C4-2B (cell line): ENCODE measurements at regions not wholly inside any gene's neighbourhood (a gene's known extent, or its start where the extent isn't known, plus 50 kb on each side); places are given as distances from the start of the nearest gene placed in this dataset.

Source experiments
- H3K27ac ChIP-seq: fragments of 450-650 bp; 2 replicates; pipeline ENCODE4 v1.5.1; 2017
- ZFX ChIP-seq: fragments of 450-650 bp; IDR thresholded peaks from 2 replicates; pipeline ENCODE4 v1.6.1; 2017
- TF ChIP-seq, protein P1 (sequence below): fragments of 450-650 bp; conservative IDR thresholded peaks from 2 replicates; pipeline ENCODE4 v1.5.1; 2017; ENCODE audit warnings: mild to moderate bottlenecking

DNA sequence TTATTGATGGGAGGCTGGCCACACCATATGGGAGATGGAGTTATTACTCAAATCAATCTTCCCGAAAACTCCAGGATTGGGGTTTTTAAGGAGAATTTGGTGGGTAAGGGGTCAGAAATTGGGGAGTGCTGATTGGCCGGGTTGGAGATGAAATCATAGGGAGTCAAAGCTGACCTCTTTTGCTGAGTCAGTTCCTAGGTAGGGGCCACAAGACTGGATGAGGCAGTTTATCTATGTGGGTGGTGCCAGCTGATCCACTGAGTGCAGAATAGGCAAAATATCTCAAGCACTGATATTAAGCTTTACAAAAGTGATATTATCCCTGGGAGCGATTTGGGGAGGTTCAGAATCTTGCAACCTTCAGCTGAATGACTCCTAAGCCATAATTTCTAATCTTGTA lies 75.7 kb upstream of the CLINT1 start:
- H3K27ac ChIP-seq: no peak overlapping the region
- TF ChIP-seq, protein P1, sequence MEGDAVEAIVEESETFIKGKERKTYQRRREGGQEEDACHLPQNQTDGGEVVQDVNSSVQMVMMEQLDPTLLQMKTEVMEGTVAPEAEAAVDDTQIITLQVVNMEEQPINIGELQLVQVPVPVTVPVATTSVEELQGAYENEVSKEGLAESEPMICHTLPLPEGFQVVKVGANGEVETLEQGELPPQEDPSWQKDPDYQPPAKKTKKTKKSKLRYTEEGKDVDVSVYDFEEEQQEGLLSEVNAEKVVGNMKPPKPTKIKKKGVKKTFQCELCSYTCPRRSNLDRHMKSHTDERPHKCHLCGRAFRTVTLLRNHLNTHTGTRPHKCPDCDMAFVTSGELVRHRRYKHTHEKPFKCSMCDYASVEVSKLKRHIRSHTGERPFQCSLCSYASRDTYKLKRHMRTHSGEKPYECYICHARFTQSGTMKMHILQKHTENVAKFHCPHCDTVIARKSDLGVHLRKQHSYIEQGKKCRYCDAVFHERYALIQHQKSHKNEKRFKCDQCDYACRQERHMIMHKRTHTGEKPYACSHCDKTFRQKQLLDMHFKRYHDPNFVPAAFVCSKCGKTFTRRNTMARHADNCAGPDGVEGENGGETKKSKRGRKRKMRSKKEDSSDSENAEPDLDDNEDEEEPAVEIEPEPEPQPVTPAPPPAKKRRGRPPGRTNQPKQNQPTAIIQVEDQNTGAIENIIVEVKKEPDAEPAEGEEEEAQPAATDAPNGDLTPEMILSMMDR: no peak
- no peak for TF ChIP-seq ZFX

DNA sequence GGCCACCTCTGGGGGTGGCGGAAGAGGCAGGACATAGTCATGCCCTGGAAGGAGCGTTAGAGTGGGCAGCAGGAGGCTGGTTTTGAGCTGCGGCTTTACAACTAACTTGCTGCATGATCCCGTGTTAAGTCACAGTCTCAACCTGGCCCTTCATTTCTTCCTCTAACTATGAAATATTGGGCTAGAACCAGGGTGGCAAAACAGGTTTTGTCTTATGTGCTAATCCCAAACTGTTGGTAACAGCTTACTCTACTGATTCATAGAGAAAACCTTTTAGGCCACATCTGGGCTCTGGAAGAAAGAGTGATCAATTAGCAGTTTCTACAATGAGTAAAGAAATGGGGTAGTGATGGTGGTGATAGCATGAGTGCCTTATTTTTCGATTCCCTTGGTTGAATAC lies 74.1 kb upstream of the CLINT1 start:
- H3K27ac ChIP-seq: no peak overlapping the region
- TF ChIP-seq ZFX: no peak
- TF ChIP-seq, protein P1: no peak

DNA sequence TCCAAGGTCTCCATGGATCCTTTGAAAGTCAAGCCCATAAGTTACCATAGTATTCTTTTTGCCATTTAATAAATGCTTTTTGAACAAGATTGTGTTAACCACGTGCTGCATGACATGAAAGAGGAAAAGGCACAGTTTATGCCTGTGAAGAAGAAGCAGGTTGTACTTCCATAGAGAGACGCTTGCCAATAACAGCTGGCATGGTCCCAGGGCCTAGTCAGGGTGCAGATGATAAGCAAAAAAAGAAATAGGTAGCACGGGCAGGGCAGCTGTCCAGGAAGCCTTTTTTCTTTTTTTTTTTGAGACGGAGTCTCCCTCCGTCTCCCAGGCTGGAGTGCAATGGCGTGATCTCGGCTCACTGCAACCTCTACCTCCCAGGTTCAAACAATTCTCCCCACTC lies 71.8 kb upstream of the CLINT1 start:
- no peak for TF ChIP-seq ZFX
- TF ChIP-seq, protein P1: no peak
- peak overlapping the region; percentile 5; the same call in 1 of the 2 replicates for H3K27ac ChIP-seq

DNA sequence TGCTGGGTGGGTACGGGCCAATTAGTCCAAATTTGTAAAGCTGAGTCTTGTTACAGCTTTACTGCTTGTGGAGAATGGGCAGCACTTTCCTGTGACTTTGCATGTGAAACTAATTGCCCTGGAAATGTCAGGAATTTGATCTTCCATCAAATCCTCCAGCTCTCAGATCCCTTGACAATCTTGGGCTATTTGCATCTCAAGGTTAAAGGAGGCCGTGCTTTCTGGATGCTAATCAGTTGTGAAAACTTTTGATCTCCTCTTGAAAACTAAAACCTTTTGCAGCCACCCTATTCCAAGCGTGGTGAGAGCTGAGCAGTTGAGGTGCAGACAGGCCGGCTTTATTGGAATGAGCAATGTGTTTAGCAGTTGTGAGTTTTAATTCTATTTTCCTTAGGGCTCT lies 68.0 kb upstream of the CLINT1 start:
- no peak for TF ChIP-seq ZFX
- TF ChIP-seq, protein P1: no peak
- H3K27ac ChIP-seq: no peak overlapping the region

DNA sequence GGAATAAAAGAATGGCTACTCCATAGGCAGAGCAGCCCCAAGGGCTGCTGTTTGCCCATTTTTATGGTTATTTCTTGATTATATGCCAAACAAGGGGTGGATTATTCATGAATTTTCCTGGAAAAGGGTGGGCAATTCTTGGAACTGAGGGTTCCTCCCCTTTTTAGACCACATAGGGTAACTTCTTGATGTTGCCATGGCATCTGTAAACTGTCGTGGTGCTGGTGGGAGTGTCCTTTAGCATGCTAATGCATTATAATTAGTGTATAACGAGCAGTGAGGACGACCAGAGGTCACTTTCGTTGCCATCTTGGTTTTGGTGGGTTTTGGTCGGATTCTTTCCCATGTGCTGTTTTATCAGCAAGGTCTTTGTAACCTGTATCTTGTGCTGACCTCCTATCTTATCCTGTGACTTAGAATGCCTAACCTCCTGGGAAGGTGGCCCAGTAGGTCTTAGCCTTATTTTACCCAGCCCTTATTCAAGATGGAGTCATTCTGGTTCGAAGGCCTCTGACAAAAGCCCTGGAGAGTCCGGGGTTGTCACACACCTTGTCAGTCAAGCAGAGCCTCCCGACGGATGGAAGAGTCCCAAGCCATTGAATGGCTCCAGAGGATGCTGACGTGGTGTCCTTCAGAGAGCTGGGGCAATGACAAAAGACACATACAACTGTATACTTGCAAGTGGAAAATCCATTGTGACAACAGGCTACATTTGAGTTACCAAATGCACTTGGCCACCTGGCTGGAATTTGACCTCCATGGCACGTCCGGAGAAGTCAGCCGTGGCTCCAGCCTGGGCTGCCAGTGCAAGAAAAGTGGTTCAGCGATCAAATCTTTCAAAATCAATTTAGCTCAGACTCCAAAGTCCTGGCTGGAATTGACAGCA lies 67.1 kb upstream of the CLINT1 start:
- no peak overlapping the region for H3K27ac ChIP-seq
- TF ChIP-seq, protein P1: no peak
- TF ChIP-seq ZFX: no peak

DNA sequence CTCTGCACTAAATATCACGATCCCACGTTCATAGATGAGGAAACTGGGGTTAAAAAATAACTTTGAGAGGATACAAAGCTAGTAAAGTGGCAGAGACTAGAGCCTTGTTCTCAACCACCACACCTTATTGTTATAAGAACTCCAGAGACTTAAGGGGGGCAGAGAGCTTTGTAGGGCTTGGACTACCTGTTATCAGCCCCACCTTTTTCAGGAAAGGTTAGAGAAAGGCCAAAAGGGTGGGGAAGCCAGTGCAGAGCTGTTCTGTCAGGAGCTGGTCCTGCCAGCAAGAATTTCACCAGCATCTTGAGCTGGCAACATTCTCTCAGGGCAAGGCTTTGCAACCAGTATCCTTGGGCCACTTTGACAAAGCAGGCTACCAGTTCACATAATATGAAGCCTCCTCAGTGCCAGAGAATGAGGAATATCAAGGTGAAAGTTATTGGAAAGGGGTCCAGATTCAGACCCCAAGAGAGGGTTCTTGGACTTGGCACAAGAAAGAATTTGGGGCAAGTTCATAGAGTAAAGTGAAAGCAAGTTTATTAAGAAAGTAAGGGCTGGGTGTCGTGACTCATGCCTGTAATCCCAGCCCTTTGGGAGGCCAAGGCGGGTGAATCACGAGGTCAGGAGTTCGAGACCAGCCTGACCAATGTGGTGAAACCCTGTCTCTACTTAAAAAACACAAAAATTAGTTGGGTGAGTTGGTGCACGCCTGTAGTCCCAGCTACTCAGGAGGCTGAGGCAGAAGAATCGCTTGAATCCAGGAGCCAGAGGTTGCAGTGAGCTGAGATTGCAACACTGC lies 66.2 kb upstream of the CLINT1 start:
- no peak overlapping the region for H3K27ac ChIP-seq
- TF ChIP-seq ZFX: no peak
- TF ChIP-seq, protein P1: no peak

DNA sequence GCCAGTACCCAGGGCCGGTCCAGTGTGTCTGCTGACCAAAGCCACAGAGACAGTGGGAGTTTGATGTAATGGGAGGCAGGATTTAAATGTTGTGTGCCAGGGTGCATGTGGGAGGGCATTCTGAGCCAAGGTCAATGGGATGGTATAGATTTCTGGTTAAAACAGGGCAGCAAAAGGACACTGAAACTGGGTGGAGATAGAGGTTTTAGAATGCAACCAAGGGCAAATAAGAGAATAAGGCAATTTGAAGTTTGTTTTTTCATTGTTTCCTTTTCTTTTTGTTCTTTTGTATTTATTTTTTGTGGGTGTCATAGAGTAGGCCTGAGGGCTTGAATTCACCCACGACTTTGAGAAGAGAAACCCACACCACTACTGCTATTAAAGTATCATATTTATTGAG lies 65.5 kb upstream of the CLINT1 start:
- TF ChIP-seq ZFX: no peak
- TF ChIP-seq, protein P1: no peak

More for the DNA sequence above, 65.5 kb upstream of the CLINT1 start:
- H3K27ac ChIP-seq: no peak overlapping the region
